ENCODE measurements at regions not wholly inside any gene's neighbourhood (a gene's known extent, or its start where the extent isn't known, plus 50 kb on each side); places are given as distances from the start of the nearest gene placed in this dataset.

- no peaks in the 10 kb centered on the region for H3K4me1 ChIP-seq
- H3K36me3 ChIP-seq = no peaks in the 10 kb centered on the region
- no peak overlapping the region for H3K27ac ChIP-seq
- intact Hi-C loops (cut with DNase I; ENCODE audit: low total_unique reads) = no loop called here
- DNase-seq = no peak
- no peaks in the 10 kb centered on the region for H3K9me3 ChIP-seq
- TF ChIP-seq POLR2A (IDR thresholded peaks at IDR 0.05) (no peak), CTCF (IDR thresholded peaks at IDR 0.05 in 8 of 11, conservative IDR thresholded peaks at IDR 0.05 in 3 of 11) (no peak)
- no peaks in the 10 kb centered on the region for H3K27me3 ChIP-seq (replicated peaks in 1 of 7)
- H3K4me3 ChIP-seq = no peak overlapping the region
Observed at GRCh38 chr5:89471115-89471514, 588.1 kb upstream of the MEF2C start.

- no peak overlapping the region for H3K27ac ChIP-seq
- H3K4me3 ChIP-seq = no peak overlapping the region
- DNase-seq = no peak
- no peaks in the 10 kb centered on the region for H3K36me3 ChIP-seq
- no peaks in the 10 kb centered on the region for H3K4me1 ChIP-seq
- H3K27me3 ChIP-seq (replicated peaks in 1 of 7) = no peaks in the 10 kb centered on the region
- TF ChIP-seq CTCF (IDR thresholded peaks at IDR 0.05 in 8 of 11, conservative IDR thresholded peaks at IDR 0.05 in 3 of 11) (no peak), POLR2AphosphoS5 (IDR thresholded peaks at IDR 0.05) (no peak)
- 74 to 92% (median 77%) methylated on average over 1 of the region's 1 CpG for WGBS, 5 donors
- no peaks in the 10 kb centered on the region for H3K9me3 ChIP-seq
- intact Hi-C loops (cut with DNase I; ENCODE audit: low total_unique reads) = no loop called here
Observed at GRCh38 chr5:89470658-89471057, 587.7 kb upstream of the MEF2C start.

GRCh38 chr5:89458332-89458656 is 575.3 kb upstream of the MEF2C start:
- Histone ChIP-seq H3K9me3 (no peaks in the 10 kb centered on the region), H3K36me3 (no peaks in the 10 kb centered on the region), H3K4me3 (no peak overlapping the region), H3K27ac (peak overlapping the region in 5 of 8 donors; percentile 2 to 58 (median 38)), H3K27me3 (replicated peaks in 1 of 7) (no peaks in the 10 kb centered on the region), H3K4me1 (peaks cover 3 to 23% (median 9%) of the 10 kb centered on the region in 6 donors)
- 69 to 89% (median 81%) methylated on average over 1 of the region's 1 CpG for WGBS, 5 donors
- intact Hi-C loops (cut with DNase I; ENCODE audit: low total_unique reads) = no loop called here
- TF ChIP-seq POLR2AphosphoS5 (IDR thresholded peaks at IDR 0.05) = no peak
- TF ChIP-seq POLR2A (IDR thresholded peaks at IDR 0.05) = no peak
- TF ChIP-seq CTCF (IDR thresholded peaks at IDR 0.05 in 8 of 11, conservative IDR thresholded peaks at IDR 0.05 in 3 of 11) = no peak
- no peak for DNase-seq

GRCh38 chr5:89457411-89458331 is 574.7 kb upstream of the MEF2C start:
- H3K36me3 ChIP-seq = no peaks in the 10 kb centered on the region
- 38 to 45% (median 39%) methylated on average over 6 of the region's 6 CpGs for WGBS, 5 donors
- no peak for DNase-seq
- intact Hi-C loops (cut with DNase I; ENCODE audit: low total_unique reads) = no loop called here
- H3K9me3 ChIP-seq = no peaks in the 10 kb centered on the region
- H3K4me1 ChIP-seq = peaks cover 3 to 23% (median 9%) of the 10 kb centered on the region in 6 donors
- no peaks in the 10 kb centered on the region for H3K27me3 ChIP-seq (replicated peaks in 1 of 7)
- peak overlapping the region in 6 of 8 donors; percentile 2 to 58 (median 36) for H3K27ac ChIP-seq
- TF ChIP-seq POLR2A (IDR thresholded peaks at IDR 0.05) = no peak
- TF ChIP-seq POLR2AphosphoS5 (IDR thresholded peaks at IDR 0.05) = no peak
- no peak for TF ChIP-seq CTCF (IDR thresholded peaks at IDR 0.05 in 8 of 11, conservative IDR thresholded peaks at IDR 0.05 in 3 of 11)
- no peak overlapping the region for H3K4me3 ChIP-seq

All from spleen (tissue), 11 donors.